COLO829 (cell line): ENCODE measurements at regions not wholly inside any gene's neighbourhood (a gene's known extent, or its start where the extent isn't known, plus 50 kb on each side); places are given as distances from the start of the nearest gene placed in this dataset.
"Not testable (repeated sequence)": the region's sequence is repeated elsewhere in the genome, so short reads cannot be mapped to it uniquely, and the experiment has no call there.

Experiments
- DNase-seq: peaks from one replicate; pipeline ENCODE4 v3.0.0; 2012; ENCODE audit warnings: low spot score

GRCh38 chr4:127238956-127239475, 393.7 kb upstream of the INTU start:
- DNase-seq, result peak; percentile 8

GRCh38 chr4:127239902-127240763, 392.6 kb upstream of the INTU start:
- peak; percentile 42 for DNase-seq

- DNase-seq, result no peak
These were observed 392.0 kb upstream of the INTU start for GRCh38 chr4:127240764-127241105.

GRCh38 chr4:127244515-127244914, 388.2 kb upstream of the INTU start:
- DNase-seq, result no peak

- DNase-seq, result no peak
These were observed 385.5 kb upstream of the INTU start for GRCh38 chr4:127246963-127247952.

GRCh38 chr4:127249066-127249766, 383.5 kb upstream of the INTU start:
- DNase-seq, result peak; percentile 51

- no peak for DNase-seq
These were observed 383.0 kb upstream of the INTU start for GRCh38 chr4:127249767-127250108.

- DNase-seq, result no peak
These were observed 382.2 kb upstream of the INTU start for GRCh38 chr4:127250577-127250976.

- DNase-seq, result peak; percentile 80
These were observed 381.3 kb upstream of the INTU start for GRCh38 chr4:127251423-127251822.

GRCh38 chr4:127256500-127256899, 376.3 kb upstream of the INTU start:
- DNase-seq, result no peak

GRCh38 chr4:127261476-127261875, 371.3 kb upstream of the INTU start:
- DNase-seq, result no peak

- no peak for DNase-seq
These were observed 364.4 kb upstream of the INTU start for GRCh38 chr4:127268367-127268766.

GRCh38 chr4:127277023-127277422, 355.7 kb upstream of the INTU start:
- DNase-seq, result not testable (repeated sequence)

- DNase-seq, result no peak
These were observed 348.5 kb upstream of the INTU start for GRCh38 chr4:127284236-127284635.

GRCh38 chr4:127291316-127291715, 341.4 kb upstream of the INTU start:
- no peak for DNase-seq

GRCh38 chr4:127293496-127293895, 339.3 kb upstream of the INTU start:
- no peak for DNase-seq

GRCh38 chr4:127304356-127304755, 328.4 kb upstream of the INTU start:
- DNase-seq, result peak; percentile 22

- DNase-seq, result peak; percentile 19
These were observed 324.8 kb upstream of the INTU start for GRCh38 chr4:127307996-127308395.

- DNase-seq, result peak; percentile 93
These were observed 323.2 kb upstream of the INTU start for GRCh38 chr4:127309369-127310102.

GRCh38 chr4:127311371-127311770, 321.4 kb upstream of the INTU start:
- no peak for DNase-seq

GRCh38 chr4:127311924-127312323, 320.8 kb upstream of the INTU start:
- DNase-seq, result no peak
